HG02571 (cell line): ENCODE measurements at regions not wholly inside any gene's neighbourhood (a gene's known extent, or its start where the extent isn't known, plus 50 kb on each side); places are given as distances from the start of the nearest gene placed in this dataset.

Experiments used
- ATAC-seq: cut with Tn5 transposase; IDR thresholded peaks from one replicate; pipeline ENCODE4 v1.9.1; 2021; ENCODE audit warnings: mild to moderate bottlenecking, moderate library complexity; ENCODE audit not compliant: unreplicated experiment

GRCh38 chr15:96882121-96882772 is 551.7 kb downstream of the NR2F2 start:
- no peak for ATAC-seq

DNA sequence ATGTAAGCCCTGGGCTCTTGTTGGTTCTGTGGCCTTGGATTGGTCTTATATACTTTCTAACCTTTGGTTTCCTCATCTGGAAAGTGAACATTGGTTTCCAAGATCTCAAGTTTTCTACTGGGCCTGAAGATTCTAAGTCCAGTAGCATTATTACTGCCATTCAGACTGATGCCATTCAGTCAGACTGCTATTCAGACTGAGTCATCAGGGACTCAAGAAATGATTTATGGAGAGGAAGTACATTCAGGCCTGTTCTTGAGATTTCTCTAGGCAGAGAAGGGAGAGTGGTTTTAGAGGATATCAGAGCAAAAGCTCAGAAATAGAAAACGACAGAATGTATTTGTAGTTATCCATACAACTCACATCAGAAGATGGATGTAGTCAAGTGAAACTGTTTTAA is 557.2 kb downstream of the NR2F2 start:
- no peak for ATAC-seq

GRCh38 chr15:96888764-96889163 is 558.3 kb downstream of the NR2F2 start:
- no peak for ATAC-seq

GRCh38 chr15:96889734-96890480 is 559.4 kb downstream of the NR2F2 start:
- no peak for ATAC-seq

GRCh38 chr15:96891046-96891445 is 560.5 kb downstream of the NR2F2 start:
- ATAC-seq: no peak

GRCh38 chr15:96893159-96893906 is 562.8 kb downstream of the NR2F2 start:
- ATAC-seq: no peak

GRCh38 chr15:96894659-96895058 is 564.2 kb downstream of the NR2F2 start:
- ATAC-seq: no peak

- ATAC-seq: no peak
These were observed 566.3 kb downstream of the NR2F2 start for GRCh38 chr15:96896766-96897165.

DNA sequence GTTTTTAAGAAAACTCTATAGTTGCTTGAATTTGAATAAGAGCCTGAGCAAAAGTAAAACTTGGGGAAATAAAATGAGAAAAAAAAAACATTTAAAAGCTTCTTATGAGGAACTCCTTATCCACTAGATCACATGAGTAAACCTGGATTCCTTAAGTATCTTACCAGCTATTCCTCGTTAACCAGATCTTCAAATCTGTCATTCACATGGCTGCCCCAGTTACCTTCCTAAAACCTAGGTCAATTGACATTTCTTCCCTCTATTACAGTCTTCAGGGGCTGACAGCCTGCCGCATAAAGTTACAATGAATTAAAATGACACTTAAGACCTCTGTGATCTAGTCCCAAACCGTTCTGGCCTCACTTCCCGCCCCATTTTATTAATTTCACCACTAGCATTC is 583.6 kb downstream of the NR2F2 start:
- ATAC-seq: no peak

GRCh38 chr15:96916750-96917149 is 586.2 kb downstream of the NR2F2 start:
- no peak for ATAC-seq

DNA sequence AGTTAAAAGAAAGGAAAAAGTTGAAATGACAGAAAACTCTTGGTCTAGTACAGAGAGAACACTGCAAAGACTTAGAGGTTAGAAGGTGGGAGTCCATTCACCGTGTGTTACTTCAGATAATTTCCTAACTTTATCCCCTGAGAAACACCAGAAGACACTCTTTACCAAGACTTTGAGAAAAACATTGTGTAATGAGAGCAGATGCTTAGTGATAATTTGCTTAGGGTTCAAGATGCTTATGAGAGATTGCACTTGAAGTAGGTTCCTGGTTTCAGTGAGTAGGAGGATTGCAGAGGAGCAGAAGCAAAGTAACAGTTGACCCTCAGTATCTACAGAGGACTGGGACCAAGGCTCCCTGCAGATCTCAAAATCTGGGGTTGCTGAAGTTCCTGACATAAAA is 594.1 kb downstream of the NR2F2 start:
- no peak for ATAC-seq

GRCh38 chr15:96947296-96948229 is 617.1 kb downstream of the NR2F2 start:
- no peak for ATAC-seq

DNA sequence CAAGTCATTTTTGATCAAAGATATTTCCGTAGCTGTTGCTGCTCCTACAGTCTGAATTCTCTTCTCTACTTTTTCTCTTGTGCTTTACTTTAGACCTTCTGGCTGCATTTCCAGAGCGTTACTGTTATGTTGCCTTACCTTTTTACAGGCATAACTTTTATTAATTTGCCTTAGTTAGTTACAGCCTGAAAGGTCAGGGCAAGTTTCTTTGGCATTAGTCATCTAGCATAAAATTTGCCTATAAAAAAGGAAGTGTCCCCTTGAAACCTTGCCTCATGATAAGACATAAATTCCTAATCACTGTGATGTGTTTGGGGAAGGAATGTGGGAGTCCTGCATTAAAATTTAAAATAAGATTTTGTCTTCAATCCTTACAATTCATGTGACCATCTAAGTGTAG is 618.5 kb downstream of the NR2F2 start:
- no peak for ATAC-seq

DNA sequence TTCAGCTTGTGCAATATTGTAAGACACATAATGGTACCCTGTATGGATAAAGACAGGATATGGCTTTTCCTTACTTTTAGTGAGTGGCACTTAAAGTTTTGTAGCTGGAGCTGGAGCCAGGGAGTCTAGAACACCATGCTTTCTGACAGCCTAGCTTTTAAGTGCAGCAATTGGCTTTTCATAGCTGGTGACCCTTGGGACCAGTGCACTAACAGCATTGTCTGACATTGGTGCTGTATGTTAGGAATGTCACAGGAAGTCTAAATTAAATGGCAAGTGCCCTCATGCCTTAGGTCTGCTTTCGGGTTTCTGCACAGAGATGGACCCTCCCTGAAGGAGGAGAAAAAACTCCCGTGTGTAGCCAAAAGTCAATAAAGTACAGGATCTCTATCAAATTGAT is 628.2 kb downstream of the NR2F2 start:
- no peak for ATAC-seq

GRCh38 chr15:96959501-96959900 is 629.0 kb downstream of the NR2F2 start:
- ATAC-seq: no peak

DNA sequence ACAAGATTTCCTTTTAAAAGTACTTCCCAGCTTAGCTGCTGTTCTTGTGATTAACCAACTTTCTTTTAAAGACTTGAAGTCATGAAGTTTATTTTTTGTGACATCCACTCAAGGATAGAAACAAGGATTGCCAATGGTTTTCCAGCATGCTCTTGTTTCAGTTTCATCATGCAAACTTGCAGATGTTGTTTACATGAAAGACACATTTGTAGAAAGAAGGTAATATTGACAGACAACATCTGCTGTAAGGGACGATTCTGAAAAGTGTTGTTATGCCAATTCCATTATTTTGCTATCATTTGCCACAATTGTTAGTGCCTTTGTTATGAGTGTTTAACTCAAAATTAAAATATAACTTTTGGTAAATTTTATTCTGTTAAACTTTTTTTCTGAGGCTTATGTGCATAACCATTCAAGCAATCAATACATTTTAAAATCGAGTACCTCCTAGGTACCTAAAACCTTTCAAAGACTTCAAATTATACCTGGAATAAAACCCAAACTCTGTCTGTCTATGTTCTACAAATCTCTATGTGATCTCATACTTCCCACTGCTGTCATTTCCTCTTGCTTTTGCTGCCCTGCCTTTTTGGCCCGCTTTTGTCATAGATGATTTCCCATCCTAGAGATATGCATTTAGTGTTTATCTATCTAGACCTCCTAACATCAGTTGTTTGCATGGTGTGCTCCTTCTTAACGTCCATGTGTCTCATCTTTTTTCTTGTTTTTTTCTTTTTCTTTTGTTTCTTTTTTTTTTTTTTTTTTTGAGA is 630.4 kb downstream of the NR2F2 start:
- ATAC-seq: no peak

- ATAC-seq: no peak
These were observed 636.1 kb downstream of the NR2F2 start for GRCh38 chr15:96966554-96966953.

DNA sequence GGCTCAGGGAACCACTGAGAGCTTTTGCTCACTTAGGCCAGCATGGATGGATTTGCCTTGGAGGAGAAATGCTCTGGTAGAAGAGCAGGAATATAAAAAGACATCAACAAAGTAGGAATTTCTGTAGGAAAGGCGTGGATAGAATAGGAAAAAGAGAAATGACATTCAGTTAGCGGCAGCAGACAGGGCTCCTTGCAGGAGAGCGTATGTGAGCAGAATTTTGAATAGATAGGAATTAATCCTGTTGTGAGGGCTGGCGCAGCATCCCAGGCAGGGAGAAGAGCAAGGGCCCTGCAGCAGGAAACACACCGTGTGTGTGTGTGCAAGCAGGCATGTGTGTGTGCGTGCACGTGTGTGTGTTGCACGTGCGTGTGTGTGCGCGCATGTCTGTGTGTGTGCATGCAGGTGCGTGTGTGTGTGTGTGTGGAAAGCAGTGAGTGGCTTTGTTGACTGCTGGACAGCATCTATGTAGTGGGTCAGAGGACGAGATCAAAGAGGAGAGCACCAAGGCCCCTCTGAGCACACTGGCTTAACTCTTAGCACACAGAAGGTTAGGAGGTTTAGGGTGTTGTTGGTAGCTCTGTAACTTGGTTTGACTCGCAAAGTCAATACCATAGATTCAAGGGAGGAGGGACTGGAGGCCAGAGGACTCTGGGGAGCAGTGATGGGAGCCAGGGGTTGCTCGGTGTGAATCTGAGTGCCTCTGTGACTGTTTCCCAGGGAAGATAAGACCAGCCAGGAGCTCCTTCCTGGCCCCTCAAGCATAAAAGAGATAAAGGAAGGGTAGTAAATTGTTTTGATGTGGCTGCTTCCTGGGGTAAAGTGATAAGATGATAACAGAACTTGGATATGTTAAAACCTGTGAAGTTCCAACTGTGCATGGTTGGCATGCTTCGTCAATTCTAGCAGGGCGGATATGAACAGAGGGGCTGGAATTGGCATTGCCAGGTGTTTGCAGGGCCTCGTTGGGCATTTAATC is 639.5 kb downstream of the NR2F2 start:
- ATAC-seq: no peak

- no peak for ATAC-seq
These were observed 641.7 kb downstream of the NR2F2 start for GRCh38 chr15:96972201-96972600.
